Ovary (tissue), 7 donors: ENCODE measurements at regions not wholly inside any gene's neighbourhood (a gene's known extent, or its start where the extent isn't known, plus 50 kb on each side); places are given as distances from the start of the nearest gene placed in this dataset.

ENCODE experiments used
- DNase-seq, 5 donors: peaks; one replicate each; pipeline ENCODE4 v3.0.0-alpha.2; 2019 to 2020
- H3K27ac ChIP-seq, 2 donors: fragments of 200-600 bp; one replicate each; pipeline versions ENCODE4 v1.5.1 to v1.8.0; 2019 to 2022
- H3K27me3 ChIP-seq: fragments of 200-600 bp; one replicate; pipeline ENCODE4 v1.8.0; 2022
- H3K36me3 ChIP-seq: fragments of 200-600 bp; sonication (generic); one replicate; pipeline ENCODE4 v1.5.1; 2019
- H3K4me1 ChIP-seq: one replicate; pipeline ENCODE4 v1.8.1; 2013; ENCODE audit warnings: mild to moderate bottlenecking, moderate library complexity; ENCODE audit not compliant: insufficient read depth
- H3K4me3 ChIP-seq: fragments of 200-600 bp; sonication (generic); one replicate; pipeline ENCODE4 v1.5.1; 2017
- H3K9me3 ChIP-seq, 2 donors: fragments of 200-600 bp in 1 of 2; sonication (generic) in 1 of 2; one replicate each; pipeline versions ENCODE4 v1.5.1 to v1.8.1; 2013 to 2019; ENCODE audit warnings: mild to moderate bottlenecking in 1 of 2, moderate library complexity in 1 of 2
- CTCF ChIP-seq, 3 donors: fragments of 450-650 bp in 2 of 3; fragments of 200-600 bp in 1 of 3; IDR thresholded peaks; one replicate each; pipeline versions ENCODE4 v1.5.1 to v1.8.0; 2016 to 2022; ENCODE audit warnings: antibody characterized with exemption in 3 of 3, mild to moderate bottlenecking in 1 of 3
- EP300 ChIP-seq: sonication (generic); formaldehyde crosslinking; IDR thresholded peaks from one replicate; pipeline ENCODE4 v1.6.1; 2017; ENCODE audit warnings: antibody characterized with exemption
- POLR2A ChIP-seq: fragments of 450-650 bp; IDR thresholded peaks from one replicate; pipeline ENCODE4 v1.6.1; 2017; ENCODE audit warnings: antibody characterized with exemption, mild to moderate bottlenecking, moderate library complexity
- WGBS, 3 donors: extraction: QIAGEN DNeasy Blood & Tissue Kit in 1 of 3; methylation state at CpG; one replicate each; pipeline versions ENCODE4 v1.1.5 to v1.1.7; 2013 to 2017; 5-methylcytosine and 5-hydroxymethylcytosine counted together
- intact Hi-C, 4 donors: fragments of 100-400 bp; cut with DNase I; formaldehyde crosslinking; loops; one replicate each; pipeline versions ENCODE4 v1.11.0 to v1.15.1; 2022 to 2023
- donor health status: DM: no; HTN: no; CAD: no; lungs with moderate emphysema.
- donor health status: DM: no; HTN: no; CAD: no.
- donor health status: Bipolar disorder and iron deficiency.
- donor health status: DM: no; HTN: no; CAD: no.
- donor health status: DM: yes; HTN: yes; CAD: no.

- Histone ChIP-seq H3K4me1 (peaks cover 5% of the 10 kb centered on the region), H3K27ac (no peak overlapping the region), H3K27me3 (no peaks in the 10 kb centered on the region), H3K4me3 (no peak overlapping the region), H3K36me3 (no peaks in the 10 kb centered on the region), H3K9me3 (no peaks in the 10 kb centered on the region)
- no peak for TF ChIP-seq EP300
- TF ChIP-seq POLR2A = no peak
- TF ChIP-seq CTCF (IDR thresholded peaks at IDR 0.05) = no peak
- intact Hi-C loops = no loop called here
- WGBS, 3 donors = 78 to 81% (median 78%) methylated on average over 14 of the region's 14 CpGs
- peak in 2 of 5 donors; percentile 8 to 24 for DNase-seq
Observed at GRCh38 chr22:44572414-44573207, 74.6 kb upstream of the RTL6 start.

- no peak for TF ChIP-seq EP300
- no peak for TF ChIP-seq CTCF (IDR thresholded peaks at IDR 0.05)
- no peak for TF ChIP-seq POLR2A
- no peaks in the 10 kb centered on the region for H3K27me3 ChIP-seq
- intact Hi-C loops = no loop called here
- H3K27ac ChIP-seq = no peak overlapping the region
- no peaks in the 10 kb centered on the region for H3K36me3 ChIP-seq
- peaks cover 5% of the 10 kb centered on the region for H3K4me1 ChIP-seq
- H3K4me3 ChIP-seq = no peak overlapping the region
- 84 to 90% (median 85%) methylated on average over 29 of the region's 29 CpGs for WGBS, 3 donors
- H3K9me3 ChIP-seq = no peaks in the 10 kb centered on the region
- DNase-seq = peak in 2 of 5 donors; percentile 9 to 17
Observed at GRCh38 chr22:44571566-44572413, 73.8 kb upstream of the RTL6 start.

DNA sequence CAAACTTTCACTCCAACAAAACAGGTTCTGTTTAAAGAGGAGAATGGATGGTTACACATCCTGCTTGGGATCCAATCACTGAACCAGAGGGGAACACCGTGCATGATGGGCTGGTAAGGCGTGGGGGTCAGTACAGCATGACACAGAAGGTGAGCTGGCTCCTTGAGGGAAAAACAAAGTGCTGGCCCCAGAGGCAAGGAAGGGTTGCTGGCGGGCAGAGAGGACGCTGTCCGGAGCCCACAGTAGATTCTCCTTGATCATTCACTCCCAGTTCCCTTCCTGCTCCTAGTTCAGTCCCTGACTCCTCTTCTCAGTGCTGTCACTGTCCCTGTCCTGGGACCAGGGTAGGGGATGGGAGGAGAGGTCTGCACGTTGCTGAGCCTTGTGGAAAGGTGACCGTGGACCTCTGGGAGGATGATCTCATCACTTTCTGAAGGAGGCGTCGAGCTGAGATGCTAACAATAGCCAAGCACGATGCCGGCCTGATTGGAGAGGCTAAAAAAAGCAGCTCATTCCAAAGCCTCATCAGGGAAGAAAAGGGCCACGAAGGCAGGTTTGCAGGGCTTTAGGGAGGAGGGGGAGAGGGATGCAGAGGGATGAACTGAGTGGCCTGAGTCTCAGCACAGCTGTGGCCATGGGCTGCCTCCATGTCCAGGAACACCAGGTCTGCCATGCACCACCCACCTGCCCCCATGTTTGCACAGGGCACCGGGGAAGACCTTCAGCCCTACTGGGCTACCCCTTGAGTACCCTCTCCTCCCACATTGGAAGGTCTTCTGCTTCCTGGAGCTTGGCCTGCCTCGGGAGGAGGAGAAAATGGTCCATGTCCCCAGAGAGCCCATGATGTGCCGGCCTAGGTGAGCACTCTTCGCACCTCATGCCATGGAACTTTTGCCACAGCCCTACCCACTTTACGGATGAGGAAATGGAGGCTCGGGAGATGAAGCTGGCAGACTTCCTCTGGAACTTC is 72.7 kb upstream of the RTL6 start:
- peak in 2 of 5 donors; percentile 5 to 7 for DNase-seq
- intact Hi-C loops = no loop called here

More for the DNA sequence above, 72.7 kb upstream of the RTL6 start:
- WGBS, 3 donors = 71 to 74% (median 73%) methylated on average over 18 of the region's 18 CpGs
- H3K27ac ChIP-seq = no peak overlapping the region
- peaks cover 5% of the 10 kb centered on the region for H3K4me1 ChIP-seq
- no peaks in the 10 kb centered on the region for H3K27me3 ChIP-seq
- H3K36me3 ChIP-seq = no peaks in the 10 kb centered on the region
- TF ChIP-seq CTCF (IDR thresholded peaks at IDR 0.05) = no peak
- no peak for TF ChIP-seq POLR2A
- no peak for TF ChIP-seq EP300
- no peak overlapping the region for H3K4me3 ChIP-seq
- no peaks in the 10 kb centered on the region for H3K9me3 ChIP-seq
